HPDE6-E6E7 (cell line): ENCODE measurements at regions not wholly inside any gene's neighbourhood (a gene's known extent, or its start where the extent isn't known, plus 50 kb on each side); places are given as distances from the start of the nearest gene placed in this dataset.
"Not testable (repeated sequence)": the region's sequence is repeated elsewhere in the genome, so short reads cannot be mapped to it uniquely, and the experiment has no call there.

Experiments
- DNase-seq: peaks from one replicate; pipeline ENCODE4 v3.0.0; 2011; ENCODE audit warnings: missing footprints; ENCODE audit errors: extremely low spot score

- no peak for DNase-seq
Observed at GRCh38 chr6:155771822-155772221, 316.2 kb upstream of the NOX3 start.

GRCh38 chr6:155770856-155771255, 315.2 kb upstream of the NOX3 start:
- no peak for DNase-seq

- no peak for DNase-seq
Observed at GRCh38 chr6:155770313-155770712, 314.7 kb upstream of the NOX3 start.

- no peak for DNase-seq
Observed at GRCh38 chr6:155765275-155766194, 309.9 kb upstream of the NOX3 start.

- no peak for DNase-seq
Observed at GRCh38 chr6:155762649-155763048, 307.0 kb upstream of the NOX3 start.

DNA sequence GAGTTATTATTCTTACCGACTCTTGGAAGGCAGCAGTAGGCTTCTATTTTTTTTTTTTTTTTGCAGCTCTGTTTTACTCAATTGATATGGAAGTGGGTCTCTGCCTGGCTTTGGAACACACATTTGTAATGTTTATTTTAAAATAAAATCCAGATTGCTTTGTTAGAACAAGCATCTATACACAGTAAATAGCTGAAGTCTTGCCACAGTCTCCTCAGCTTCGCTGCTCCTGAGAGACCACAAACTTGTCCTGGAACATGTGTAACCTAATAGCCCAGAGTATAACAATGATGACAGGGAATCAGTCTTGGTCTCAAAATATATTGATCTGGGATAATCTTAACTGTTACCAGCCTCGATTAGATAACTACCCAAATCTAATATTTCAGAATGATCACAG, 299.8 kb upstream of the NOX3 start:
- no peak for DNase-seq

DNA sequence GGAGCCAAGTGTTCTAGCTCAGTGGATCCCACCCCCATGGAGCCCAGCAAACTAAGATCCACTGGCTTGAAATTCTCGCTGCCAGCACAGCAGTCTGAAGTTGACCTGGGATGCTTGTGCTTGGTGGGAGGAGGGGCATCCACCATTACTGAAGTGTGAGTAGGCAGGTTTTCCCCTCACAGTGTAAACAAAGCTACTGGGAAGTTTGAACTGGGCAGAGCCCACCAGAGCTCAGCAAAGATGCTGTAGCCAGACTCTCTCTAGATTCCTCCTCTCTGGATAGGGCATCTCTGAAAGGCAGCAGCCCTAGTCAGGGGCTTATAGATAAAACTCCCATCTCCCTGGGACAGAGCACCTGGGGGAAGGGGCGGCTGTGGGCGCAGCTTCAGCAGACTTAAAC, 293.1 kb upstream of the NOX3 start:
- DNase-seq: not testable (repeated sequence)

DNA sequence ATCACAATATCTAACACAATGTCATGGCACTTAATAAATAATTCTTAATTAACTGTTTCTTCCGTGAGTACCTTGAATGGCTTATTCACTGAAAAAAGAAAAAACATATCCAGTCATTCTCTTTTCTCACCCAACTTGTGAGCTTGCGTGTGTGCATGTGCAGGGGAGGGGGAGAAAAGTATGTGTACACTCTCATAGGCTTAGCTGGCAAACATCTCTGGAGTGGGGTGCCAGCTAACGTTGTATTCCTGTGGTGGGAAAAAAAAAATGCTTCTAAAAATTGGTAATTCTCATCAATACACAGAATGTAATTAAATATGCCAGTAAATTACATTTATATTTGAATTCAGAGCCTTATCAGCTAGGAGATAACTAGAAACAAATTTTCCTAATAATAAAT, 291.9 kb upstream of the NOX3 start:
- no peak for DNase-seq

GRCh38 chr6:155740781-155741399, 285.3 kb upstream of the NOX3 start:
- DNase-seq: no peak

DNA sequence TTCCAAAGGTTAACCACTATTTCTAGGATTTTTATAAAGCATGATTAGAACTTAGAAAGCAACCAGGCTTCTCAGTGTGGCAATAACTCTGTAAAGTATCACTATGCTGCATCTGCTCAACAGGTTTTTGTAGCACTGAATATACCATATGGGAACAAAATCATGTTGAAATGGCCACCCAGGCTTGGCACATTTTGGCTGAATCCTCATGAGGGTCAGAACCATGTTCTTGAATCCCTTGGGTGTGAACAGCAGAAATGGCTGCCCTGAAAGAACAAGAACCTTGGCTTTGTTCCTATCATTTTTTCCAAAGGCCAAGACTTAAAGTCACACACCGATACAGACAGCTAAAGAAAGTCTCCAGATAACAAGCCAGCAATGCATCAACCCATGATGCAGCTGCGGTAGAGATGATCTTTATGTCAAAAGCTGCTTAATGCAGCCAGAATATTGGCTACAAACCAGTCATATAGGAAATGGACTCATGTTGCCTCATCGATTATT, 283.0 kb upstream of the NOX3 start:
- no peak for DNase-seq

GRCh38 chr6:155717374-155717773, 261.7 kb upstream of the NOX3 start:
- no peak for DNase-seq

DNA sequence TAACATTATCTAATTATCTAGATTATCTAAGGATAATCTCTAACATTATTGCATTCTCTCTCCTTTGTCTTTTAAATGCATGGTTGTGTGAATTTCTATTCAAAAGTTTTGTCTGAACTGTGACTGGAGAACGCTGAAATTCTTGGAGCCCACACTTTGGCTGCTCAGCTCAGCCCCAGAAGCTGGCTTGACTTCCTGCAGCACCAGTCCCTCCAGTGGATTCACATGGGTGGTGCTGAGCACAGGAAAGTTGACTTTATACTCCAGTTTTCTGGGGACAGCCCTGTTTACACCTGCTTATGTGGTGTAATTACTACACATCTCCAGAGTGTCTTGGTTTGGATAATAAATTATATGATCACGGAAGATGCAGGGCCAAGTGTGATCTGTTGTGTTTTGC, 255.1 kb upstream of the NOX3 start:
- no peak for DNase-seq

GRCh38 chr6:155709262-155709661, 253.6 kb upstream of the NOX3 start:
- no peak for DNase-seq

DNA sequence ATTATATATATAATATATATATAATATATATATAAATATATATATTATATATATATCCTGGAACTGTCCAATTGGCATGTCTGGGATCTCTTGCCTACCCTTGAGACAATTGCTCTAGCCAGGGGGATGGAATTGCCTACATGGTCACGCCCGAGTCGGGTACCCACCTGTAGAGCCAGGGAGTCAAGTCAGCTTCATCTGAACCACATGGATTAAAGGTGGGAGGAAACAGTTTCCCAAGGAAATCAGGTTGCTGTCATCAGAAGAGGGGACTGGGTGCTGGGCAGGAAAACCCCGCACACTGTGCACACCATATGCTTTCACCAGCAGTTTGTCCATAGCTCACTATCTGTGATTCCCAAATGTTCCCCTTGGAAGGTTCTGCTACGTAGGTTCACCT, 252.5 kb upstream of the NOX3 start:
- DNase-seq: no peak

- DNase-seq: no peak
Observed at GRCh38 chr6:155706806-155707205, 251.2 kb upstream of the NOX3 start.

DNA sequence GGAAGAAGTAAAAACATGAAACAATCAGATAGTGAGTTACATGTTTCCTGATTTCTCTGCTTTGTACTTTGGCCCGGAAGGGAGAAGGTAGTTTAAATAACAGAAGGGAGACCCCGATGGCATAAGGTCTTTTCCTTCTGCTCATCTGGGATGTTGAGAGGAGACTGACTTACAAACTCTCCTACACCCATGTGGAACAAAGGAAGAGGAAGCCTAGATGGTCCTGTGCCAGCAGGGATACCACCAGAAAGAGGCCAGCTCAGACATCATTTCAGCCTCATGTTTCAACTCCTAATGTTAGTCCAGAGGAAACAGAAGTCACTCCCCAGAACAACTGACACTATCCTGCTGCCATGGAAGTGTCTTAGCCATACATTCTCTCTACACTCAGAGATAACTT, 250.7 kb upstream of the NOX3 start:
- DNase-seq: no peak

DNA sequence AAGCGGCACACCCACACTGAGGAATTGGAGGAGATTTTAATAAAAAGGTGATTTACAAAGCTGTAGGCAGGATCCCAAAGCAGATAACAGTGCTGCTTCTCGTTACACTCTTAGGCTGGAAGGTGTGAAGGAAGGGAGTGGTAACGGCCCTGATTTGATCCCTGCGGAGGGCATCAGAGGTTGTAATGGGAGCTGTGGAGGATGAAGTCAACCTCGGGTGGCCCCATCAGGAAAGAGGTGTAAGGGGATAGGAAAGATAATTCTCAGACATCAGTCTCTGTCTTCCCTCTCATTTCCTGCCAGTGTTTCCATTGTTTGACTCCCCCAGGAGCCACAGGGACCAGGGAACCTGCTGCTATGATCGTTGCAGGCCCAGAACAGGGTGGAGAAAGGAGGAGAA, 245.7 kb upstream of the NOX3 start:
- DNase-seq: no peak

DNA sequence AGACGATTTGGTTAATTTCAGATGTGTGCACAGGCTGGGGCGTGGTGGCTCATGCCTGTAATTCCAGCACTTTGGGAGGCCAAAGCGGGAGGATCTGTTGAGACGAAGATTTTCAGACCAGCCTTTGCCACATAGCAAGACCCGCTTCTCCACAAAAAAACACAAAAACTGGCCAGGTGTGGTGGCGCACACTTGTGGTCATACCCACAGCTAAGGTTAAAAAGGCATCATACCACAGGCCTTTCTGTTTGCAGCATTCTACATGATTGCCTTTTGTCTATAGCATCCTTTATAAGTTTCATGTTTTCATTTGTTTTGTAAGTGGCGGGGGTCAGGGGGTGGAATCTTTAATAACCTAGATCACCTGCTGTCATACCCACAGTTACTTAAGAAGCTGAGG, 239.9 kb upstream of the NOX3 start:
- DNase-seq: no peak

DNA sequence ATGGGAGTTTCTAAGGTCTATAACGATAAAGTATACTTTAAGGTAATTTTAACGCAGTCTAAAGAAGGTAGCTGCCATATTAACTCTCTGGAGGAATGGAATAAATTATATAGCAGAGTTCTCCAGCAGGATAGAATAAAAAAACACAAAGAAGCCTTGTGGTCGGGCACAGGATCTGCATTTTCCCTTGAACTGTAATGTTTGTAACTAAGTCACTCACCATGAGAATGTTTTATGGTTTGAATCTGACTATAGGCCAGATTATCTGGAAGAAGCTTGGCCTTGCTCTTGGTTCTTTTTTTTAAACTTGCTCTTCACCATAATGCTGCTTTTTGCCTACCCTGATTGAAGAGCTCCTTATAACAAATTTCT, 238.8 kb upstream of the NOX3 start:
- no peak for DNase-seq

- DNase-seq: no peak
Observed at GRCh38 chr6:155693573-155694418, 238.2 kb upstream of the NOX3 start.

DNA sequence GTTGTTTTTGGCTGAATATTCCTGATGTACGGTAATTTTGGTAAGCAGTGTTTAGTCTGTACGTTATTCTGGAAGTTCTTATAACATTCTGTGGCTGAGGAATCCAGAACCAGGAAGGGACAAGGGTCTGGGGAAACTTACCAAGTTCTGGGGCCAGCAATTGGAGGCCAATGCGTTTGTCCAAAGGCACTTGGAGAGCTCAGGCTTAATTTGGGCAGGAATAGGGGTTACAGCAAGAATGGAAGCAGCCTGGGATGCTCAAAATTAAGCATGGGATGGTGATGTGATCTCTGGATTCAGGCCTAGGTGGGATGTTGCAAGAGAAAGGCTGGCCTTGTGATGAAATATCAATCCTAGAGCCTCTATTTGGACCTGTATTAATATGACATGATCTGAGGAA, 235.2 kb upstream of the NOX3 start:
- no peak for DNase-seq

DNA sequence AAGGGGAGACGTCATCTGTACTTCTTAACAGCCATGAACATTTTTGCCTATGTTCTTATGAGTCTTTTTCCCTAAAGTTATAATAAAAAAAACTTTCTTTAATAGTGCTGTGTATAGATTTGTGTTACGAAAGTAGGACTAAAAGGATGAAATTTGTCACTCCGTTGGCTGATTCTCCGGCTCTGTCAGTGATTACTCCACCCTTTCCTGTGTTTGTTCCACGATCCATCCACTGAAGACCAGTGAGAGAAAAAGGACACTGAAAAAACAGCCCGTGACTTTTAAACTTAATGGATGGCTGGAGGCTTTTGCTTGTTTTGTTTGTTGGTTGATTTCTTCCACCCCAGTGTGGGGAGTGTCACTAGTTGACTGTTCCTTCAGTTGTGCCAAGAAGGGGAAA, 232.0 kb upstream of the NOX3 start:
- no peak for DNase-seq
